ENCODE measurements at regions not wholly inside any gene's neighbourhood (a gene's known extent, or its start where the extent isn't known, plus 50 kb on each side); places are given as distances from the start of the nearest gene placed in this dataset.

- TF ChIP-seq EZH2 (IDR thresholded peaks at IDR 0.05) (no peak), POLR2AphosphoS5 (IDR thresholded peaks at IDR 0.05; ENCODE audit: borderline replicate concordance, low read depth, low read length) (no peak)
Measured at GRCh38 chr1:218224101-218224500, 61.0 kb upstream of the RRP15 start.

All from SK-N-MC (cell line).